GM18508 (cell line): ENCODE measurements at regions not wholly inside any gene's neighbourhood (a gene's known extent, or its start where the extent isn't known, plus 50 kb on each side); places are given as distances from the start of the nearest gene placed in this dataset.
"Not testable (repeated sequence)": the region's sequence is repeated elsewhere in the genome, so short reads cannot be mapped to it uniquely, and the experiment has no call there.

Experiments
- ATAC-seq: cut with Tn5 transposase; IDR thresholded peaks from one replicate; pipeline ENCODE4 v1.9.1; 2021; ENCODE audit warnings: moderate number of reproducible peaks; ENCODE audit not compliant: insufficient read depth, unreplicated experiment

DNA sequence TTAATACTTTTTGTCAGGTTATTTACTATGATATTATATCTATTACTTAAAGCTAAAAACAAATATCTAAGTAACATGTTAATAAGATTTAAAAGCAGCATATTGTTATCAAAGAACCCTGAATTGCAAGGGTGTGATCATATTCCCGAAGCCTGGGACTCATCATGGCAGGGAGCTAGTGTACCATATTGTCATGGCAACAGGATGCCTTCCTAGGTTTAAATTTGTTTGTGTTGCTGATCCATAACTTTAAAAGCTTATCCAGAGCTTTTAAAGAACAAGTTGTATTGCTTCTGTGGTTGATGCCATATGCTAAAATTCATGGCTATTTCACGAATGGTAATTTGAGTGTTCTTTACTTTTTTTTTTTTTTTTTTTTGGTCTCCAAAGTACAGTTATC lies 500.5 kb downstream of the NAV3 start:
- no peak for ATAC-seq

DNA sequence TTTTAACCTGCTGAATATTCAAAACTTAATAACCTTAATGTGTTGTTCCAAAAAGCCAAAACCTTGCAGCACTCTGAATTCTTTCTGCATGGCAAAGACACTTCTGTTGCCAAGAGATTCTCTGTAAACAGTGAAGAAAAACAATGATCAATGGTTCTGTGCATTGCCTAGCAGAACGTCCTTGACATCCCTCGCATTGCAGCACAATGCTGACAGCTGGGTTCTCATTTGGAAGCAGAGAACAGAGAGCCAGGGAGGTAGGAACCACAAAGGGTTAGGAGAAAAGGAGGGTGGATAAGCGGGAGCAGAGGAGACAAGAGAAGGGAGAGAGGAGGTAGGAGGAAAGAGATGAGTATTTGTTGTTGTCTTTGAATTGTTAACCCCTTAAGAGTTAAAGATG lies 501.1 kb downstream of the NAV3 start:
- no peak for ATAC-seq

DNA sequence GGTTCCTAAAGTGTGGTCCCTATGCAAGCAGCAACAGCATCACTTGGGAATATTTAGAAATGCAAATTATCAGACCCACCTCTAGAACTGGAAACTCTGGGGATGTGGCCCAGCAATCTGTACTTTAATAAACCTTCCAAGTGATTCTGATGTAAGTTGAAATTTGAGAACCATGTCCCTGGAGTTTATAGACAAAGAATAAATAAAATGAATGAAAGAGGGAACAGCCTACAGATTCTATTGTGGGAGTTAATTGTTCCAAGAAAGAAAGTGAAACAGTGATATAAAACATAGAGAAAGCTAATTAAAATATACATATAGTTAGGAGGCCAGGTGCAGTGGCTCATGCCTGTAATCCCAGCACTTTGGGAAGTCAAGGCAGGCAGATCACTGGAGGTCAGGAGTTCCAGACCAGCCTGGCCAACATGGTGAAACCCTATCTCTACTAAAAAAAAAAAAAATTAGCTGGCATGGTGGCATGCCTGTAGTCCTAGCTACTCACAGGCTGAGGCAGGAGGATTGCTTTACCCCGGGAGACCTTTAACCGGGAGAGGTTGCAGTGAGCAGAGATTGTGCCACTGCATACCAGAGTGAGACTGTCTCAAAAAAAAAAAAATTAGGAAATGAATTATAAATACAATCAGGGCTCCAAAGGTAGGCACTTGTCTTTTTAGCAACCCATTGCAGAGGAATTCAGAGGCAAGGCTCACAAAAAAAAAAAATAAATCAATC lies 507.5 kb downstream of the NAV3 start:
- ATAC-seq: no peak

DNA sequence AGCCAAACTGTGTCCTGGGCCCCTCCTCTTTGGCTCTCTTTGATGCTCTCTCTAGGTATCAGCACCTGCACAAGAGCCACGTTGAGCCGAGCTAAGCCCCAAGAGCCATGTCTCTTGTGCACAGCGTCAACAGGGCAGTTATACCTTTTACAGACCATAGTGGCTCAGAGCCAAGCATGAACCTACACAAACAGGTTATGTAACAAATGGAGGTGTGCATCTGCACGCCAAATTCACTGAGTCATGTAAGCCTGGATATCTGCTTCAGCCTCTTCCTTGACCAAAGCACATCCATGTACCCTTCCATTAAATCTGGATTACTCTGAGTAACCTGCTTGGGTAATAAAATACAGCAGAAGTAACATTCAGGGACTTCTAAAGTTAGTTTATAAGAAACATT lies 509.7 kb downstream of the NAV3 start:
- no peak for ATAC-seq

- ATAC-seq: no peak
Measured at GRCh38 chr12:78343657-78344056, 513.0 kb downstream of the NAV3 start.

- ATAC-seq: no peak
Measured at GRCh38 chr12:78359520-78359919, 505.1 kb upstream of the SYT1 start.

GRCh38 chr12:78361683-78362082 lies 502.9 kb upstream of the SYT1 start:
- ATAC-seq: no peak

DNA sequence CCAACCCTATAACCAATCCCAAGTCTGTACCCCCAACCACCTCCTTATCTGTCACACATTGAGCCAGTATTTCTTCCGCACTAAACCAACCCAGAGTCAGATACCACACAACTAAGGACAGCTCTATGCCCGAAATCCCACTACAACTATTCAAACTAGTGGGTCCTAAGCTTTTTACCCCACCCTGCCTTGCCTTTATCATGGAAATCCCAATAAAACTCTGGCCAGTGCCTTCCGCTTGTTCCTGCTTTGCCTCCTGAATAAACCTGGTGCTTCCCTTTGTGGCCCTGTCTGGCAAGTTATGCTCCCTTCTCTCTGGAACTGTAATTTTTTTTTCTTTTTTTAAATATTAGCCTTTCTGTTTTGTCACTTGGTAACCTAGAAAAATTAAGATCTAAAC lies 493.3 kb upstream of the SYT1 start:
- ATAC-seq: no peak

GRCh38 chr12:78375461-78375860 lies 489.1 kb upstream of the SYT1 start:
- no peak for ATAC-seq

GRCh38 chr12:78376257-78376656 lies 488.3 kb upstream of the SYT1 start:
- ATAC-seq: no peak

- ATAC-seq: not testable (repeated sequence)
Measured at GRCh38 chr12:78379065-78379464, 485.5 kb upstream of the SYT1 start.

- ATAC-seq: no peak
Measured at GRCh38 chr12:78383414-78383813, 481.2 kb upstream of the SYT1 start.

DNA sequence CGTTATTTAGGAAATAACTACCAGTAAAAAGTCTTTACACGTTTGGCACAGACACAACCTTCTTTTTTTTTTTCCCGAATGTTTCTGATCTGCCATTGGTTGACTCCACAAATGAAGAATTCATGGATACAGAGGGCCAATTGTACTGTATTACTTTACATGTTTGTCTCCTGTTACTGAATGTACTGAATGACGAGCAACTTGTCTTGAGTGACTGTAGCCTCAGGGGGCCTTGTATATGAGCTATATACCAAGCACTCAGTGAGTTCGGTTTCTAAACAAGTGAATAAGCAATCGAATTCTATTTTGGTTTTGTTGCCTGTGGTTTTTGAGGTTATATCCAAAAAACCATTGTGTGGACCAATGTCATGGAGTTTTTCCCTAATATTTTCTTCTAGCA lies 480.0 kb upstream of the SYT1 start:
- no peak for ATAC-seq

DNA sequence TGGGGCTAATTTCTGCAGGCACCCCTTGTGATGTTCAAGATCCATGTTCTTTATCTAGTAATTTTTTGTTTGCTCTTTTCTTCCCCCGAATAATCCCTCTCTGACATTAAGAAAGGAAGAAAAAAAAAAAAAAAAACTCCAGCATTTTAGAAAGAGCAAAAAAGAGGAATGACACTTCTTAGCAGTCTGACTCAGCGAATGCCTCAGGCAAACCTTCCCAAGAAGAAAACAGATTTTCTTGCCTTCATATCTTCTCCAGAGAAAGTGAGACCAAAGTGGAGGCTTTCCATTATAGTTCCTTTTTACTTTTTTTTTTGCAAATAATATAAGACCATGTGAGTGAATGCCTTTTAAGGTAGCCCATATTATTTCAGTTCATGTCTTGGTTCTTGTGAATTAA lies 479.0 kb upstream of the SYT1 start:
- ATAC-seq: no peak

DNA sequence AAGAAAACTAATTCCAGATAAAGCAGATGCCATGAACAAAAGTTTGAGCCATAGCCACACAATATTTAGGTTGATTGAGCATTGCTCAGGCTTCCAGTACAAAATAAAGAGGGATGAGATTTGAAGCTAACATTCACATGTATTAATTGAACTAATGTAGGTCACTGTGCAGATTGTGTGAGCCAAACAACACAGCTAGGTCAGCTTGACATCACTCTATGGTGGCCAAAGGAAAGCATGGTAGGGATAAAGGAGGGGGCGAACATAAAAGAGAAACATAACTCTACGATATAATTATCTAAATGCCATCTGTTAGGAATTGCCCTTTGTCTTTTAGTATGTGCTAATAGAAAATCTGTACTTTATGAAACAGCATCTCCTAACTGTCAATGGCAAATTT lies 477.7 kb upstream of the SYT1 start:
- no peak for ATAC-seq

DNA sequence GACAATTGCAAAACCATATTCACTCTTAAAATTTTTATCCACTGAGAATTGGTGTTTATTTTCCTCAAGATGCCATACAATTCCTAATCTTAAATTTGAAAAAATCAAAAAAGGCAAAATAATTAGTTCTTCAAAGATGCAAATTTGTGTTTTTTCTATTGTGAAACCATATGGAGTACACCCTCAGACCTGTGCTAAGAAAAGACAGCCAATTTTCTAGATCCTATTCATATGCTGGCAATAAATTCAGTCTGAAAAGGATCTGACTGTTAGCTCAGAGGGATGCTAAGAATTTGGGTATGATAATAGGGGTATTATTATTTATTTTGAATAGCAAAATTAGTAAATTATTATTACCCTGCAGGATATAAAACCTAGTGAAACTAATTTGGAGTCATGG lies 476.9 kb upstream of the SYT1 start:
- no peak for ATAC-seq

DNA sequence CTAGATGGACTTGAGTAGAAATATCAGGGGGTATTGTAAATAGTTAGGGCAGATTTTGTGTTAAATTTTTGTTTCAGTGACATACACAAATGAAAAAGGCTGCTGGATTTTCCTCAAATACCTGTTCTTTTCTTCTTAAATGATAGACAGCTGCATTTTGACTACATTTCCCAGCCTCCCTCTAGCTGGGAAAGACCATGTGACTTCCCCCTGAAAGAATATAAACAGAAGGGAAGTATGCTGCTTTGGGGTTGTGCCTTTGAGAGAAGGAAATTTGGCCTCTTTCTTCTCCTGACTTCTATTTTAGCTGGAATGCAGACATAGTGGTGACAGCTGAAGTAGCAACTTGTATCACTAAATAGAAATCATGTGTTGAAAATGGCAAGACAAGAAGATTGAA lies 476.1 kb upstream of the SYT1 start:
- no peak for ATAC-seq

DNA sequence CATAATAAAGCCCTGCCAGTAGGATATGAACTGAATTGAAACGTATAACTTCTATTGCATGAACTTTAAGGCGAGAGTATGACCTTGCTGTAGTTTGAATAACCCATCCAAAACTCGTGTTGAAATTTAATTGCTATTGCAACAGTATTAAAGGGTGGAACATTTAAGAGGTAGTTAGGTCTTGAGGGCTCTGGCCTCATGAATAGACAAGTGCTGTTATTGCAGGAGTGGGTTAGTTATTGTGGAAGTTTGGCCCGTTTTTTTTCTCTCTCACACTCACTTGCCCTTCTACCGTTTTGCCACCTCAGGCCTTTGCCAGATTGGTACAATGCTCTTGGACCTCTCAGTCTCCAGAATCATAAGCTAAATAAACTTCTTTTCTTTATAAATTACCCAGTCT lies 473.7 kb upstream of the SYT1 start:
- no peak for ATAC-seq

GRCh38 chr12:78392918-78393317 lies 471.7 kb upstream of the SYT1 start:
- ATAC-seq: no peak

GRCh38 chr12:78395961-78396360 lies 468.6 kb upstream of the SYT1 start:
- ATAC-seq: no peak

GRCh38 chr12:78396538-78396937 lies 468.0 kb upstream of the SYT1 start:
- no peak for ATAC-seq

DNA sequence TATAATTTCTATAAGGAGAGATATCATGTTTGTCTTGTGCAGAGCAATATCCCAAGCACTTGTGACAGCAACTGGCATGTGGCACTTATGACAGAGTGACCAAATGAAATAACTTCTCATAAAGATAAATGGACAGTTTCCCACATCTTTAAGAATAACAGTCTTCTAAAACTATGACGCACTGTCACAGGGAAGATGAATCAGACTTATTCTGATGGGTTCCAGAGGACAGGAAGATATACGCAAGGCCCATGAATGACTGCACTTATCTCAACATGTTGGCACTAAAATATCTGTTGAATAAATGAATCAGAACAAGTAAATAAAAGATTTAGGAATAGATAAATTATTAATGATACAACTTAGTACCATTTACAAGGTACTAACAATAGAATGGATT lies 465.8 kb upstream of the SYT1 start:
- no peak for ATAC-seq
